ENCODE measurements at regions not wholly inside any gene's neighbourhood (a gene's known extent, or its start where the extent isn't known, plus 50 kb on each side); places are given as distances from the start of the nearest gene placed in this dataset.

GRCh38 chr4:84286048-84286447 lies 213.0 kb downstream of the NKX6-1 start:
- TF ChIP-seq, protein P1, sequence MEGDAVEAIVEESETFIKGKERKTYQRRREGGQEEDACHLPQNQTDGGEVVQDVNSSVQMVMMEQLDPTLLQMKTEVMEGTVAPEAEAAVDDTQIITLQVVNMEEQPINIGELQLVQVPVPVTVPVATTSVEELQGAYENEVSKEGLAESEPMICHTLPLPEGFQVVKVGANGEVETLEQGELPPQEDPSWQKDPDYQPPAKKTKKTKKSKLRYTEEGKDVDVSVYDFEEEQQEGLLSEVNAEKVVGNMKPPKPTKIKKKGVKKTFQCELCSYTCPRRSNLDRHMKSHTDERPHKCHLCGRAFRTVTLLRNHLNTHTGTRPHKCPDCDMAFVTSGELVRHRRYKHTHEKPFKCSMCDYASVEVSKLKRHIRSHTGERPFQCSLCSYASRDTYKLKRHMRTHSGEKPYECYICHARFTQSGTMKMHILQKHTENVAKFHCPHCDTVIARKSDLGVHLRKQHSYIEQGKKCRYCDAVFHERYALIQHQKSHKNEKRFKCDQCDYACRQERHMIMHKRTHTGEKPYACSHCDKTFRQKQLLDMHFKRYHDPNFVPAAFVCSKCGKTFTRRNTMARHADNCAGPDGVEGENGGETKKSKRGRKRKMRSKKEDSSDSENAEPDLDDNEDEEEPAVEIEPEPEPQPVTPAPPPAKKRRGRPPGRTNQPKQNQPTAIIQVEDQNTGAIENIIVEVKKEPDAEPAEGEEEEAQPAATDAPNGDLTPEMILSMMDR (IDR thresholded peaks at IDR 0.05; ENCODE audit: low read depth, low read length), result no peak
- no peak for TF ChIP-seq EZH2phosphoT487 (IDR thresholded peaks at IDR 0.05; ENCODE audit: low read depth)

All from OCI-LY3 (cell line).